Mesenchymal stem cell (in vitro differentiated cells and primary cell): ENCODE measurements at regions not wholly inside any gene's neighbourhood (a gene's known extent, or its start where the extent isn't known, plus 50 kb on each side); places are given as distances from the start of the nearest gene placed in this dataset.

Experiments
- DNase-seq: peaks from one replicate; pipeline ENCODE4 v3.0.0-alpha.2; 2013
- H2AFZ ChIP-seq: one replicate; pipeline ENCODE4 v1.6.1; 2013; ENCODE audit warnings: low read depth, mild to moderate bottlenecking, control low read depth, inconsistent platforms, low read length, moderate library complexity
- H2AK5ac ChIP-seq: 2 replicates; pipeline ENCODE4 v1.6.1; 2013; ENCODE audit warnings: low read length, moderate library complexity, mild to moderate bottlenecking, inconsistent platforms; ENCODE audit not compliant: severe bottlenecking
- H2BK120ac ChIP-seq: one replicate; pipeline ENCODE4 v1.6.1; 2013; ENCODE audit warnings: low read depth, mild to moderate bottlenecking, inconsistent platforms, low read length, moderate library complexity
- H2BK12ac ChIP-seq, 2 experiments: one replicate each; pipeline ENCODE4 v1.6.1; 2013; ENCODE audit warnings: inconsistent platforms in 2 of 2, low read length in 2 of 2, mild to moderate bottlenecking in 2 of 2, moderate library complexity in 2 of 2, control low read depth in 1 of 2
- H2BK15ac ChIP-seq: one replicate; pipeline ENCODE4 v1.6.1; 2013; ENCODE audit warnings: mild to moderate bottlenecking, low read depth, inconsistent platforms; ENCODE audit not compliant: poor library complexity, severe bottlenecking
- H2BK5ac ChIP-seq: 2 replicates; pipeline ENCODE4 v1.6.1; 2013; ENCODE audit warnings: low read depth, mild to moderate bottlenecking, low read length, control low read depth, inconsistent platforms; ENCODE audit not compliant: poor library complexity, severe bottlenecking
- H3K14ac ChIP-seq, 2 experiments: one replicate each; pipeline ENCODE4 v1.6.1; 2013; ENCODE audit warnings: inconsistent platforms in 2 of 2, low read length in 2 of 2, control low read depth in 1 of 2, mild to moderate bottlenecking in 1 of 2, moderate library complexity in 1 of 2
- H3K18ac ChIP-seq, 2 experiments: one replicate each; pipeline ENCODE4 v1.6.1; 2013; ENCODE audit warnings: inconsistent platforms in 2 of 2, low read length in 2 of 2, control low read depth in 1 of 2, low read depth in 1 of 2, mild to moderate bottlenecking in 1 of 2
- H3K23ac ChIP-seq, 2 experiments: one replicate each; pipeline ENCODE4 v1.6.1; 2013; ENCODE audit warnings: inconsistent platforms in 2 of 2, low read length in 2 of 2, mild to moderate bottlenecking in 2 of 2, moderate library complexity in 2 of 2, control low read depth in 1 of 2
- H3K27ac ChIP-seq: 2 replicates; pipeline ENCODE4 v1.5.1; 2013; ENCODE audit warnings: mild to moderate bottlenecking, moderate library complexity, low read length, control low read depth, inconsistent platforms; ENCODE audit not compliant: poor library complexity, severe bottlenecking
- H3K27me3 ChIP-seq, 2 experiments: 2 replicates each; pipeline versions ENCODE4 v1.6.1 to v1.7.0; 2013; ENCODE audit warnings: low read length in 2 of 2, mild to moderate bottlenecking in 2 of 2, moderate library complexity in 2 of 2, control low read depth in 1 of 2, inconsistent platforms in 1 of 2; ENCODE audit not compliant: control insufficient read depth in 1 of 2, insufficient read depth in 1 of 2
- H3K36me3 ChIP-seq, 2 experiments: 2 replicates each; pipeline versions ENCODE4 v1.6.1 to v1.7.0; 2013; ENCODE audit warnings: low read length in 2 of 2, control low read depth in 1 of 2, inconsistent platforms in 1 of 2, low read depth in 1 of 2, mild to moderate bottlenecking in 1 of 2; ENCODE audit not compliant: insufficient read depth in 2 of 2, control insufficient read depth in 1 of 2
- H3K4ac ChIP-seq, 2 experiments: one replicate each; pipeline ENCODE4 v1.6.1; 2013; ENCODE audit warnings: inconsistent platforms in 2 of 2, low read length in 2 of 2, mild to moderate bottlenecking in 2 of 2, moderate library complexity in 2 of 2, control low read depth in 1 of 2, low read depth in 1 of 2
- H3K4me1 ChIP-seq: 2 replicates; pipeline ENCODE4 v1.6.1; 2013; ENCODE audit warnings: low read depth, low read length, control low read depth; ENCODE audit not compliant: control insufficient read depth, insufficient read depth
- H3K4me2 ChIP-seq: 2 replicates; pipeline ENCODE4 v1.6.1; 2013; ENCODE audit warnings: low read length, mild to moderate bottlenecking, inconsistent platforms; ENCODE audit not compliant: poor library complexity, severe bottlenecking
- H3K4me3 ChIP-seq, 2 experiments: 2 replicates each; pipeline versions ENCODE4 v1.5.1 to v1.7.0; 2013; ENCODE audit warnings: low read length in 2 of 2, mild to moderate bottlenecking in 2 of 2, control low read depth in 1 of 2, low read depth in 1 of 2; ENCODE audit not compliant: insufficient read depth in 1 of 2
- H3K79me1 ChIP-seq: replicated peaks from 2 replicates; pipeline ENCODE4 v1.6.1; 2013; ENCODE audit warnings: mild to moderate bottlenecking, control low read depth, low read length, inconsistent platforms; ENCODE audit not compliant: poor library complexity, severe bottlenecking
- H3K9ac ChIP-seq: 2 replicates; pipeline ENCODE4 v1.7.0; 2013; ENCODE audit warnings: mild to moderate bottlenecking, low read length, moderate library complexity
- H3K9me3 ChIP-seq: 2 replicates; pipeline ENCODE4 v1.7.0; 2013; ENCODE audit warnings: mild to moderate bottlenecking, low read length; ENCODE audit not compliant: control insufficient read depth
- H4K8ac ChIP-seq: one replicate; pipeline ENCODE4 v1.6.1; 2013; ENCODE audit warnings: inconsistent platforms, mild to moderate bottlenecking, low read length, moderate library complexity
- H4K91ac ChIP-seq: one replicate; pipeline ENCODE4 v1.6.1; 2013; ENCODE audit warnings: mild to moderate bottlenecking, low read length, inconsistent platforms
- WGBS: methylation state at CpG from one replicate; pipeline ENCODE4 v1.1.7; 2013; ENCODE audit warnings: mixed read lengths; 5-methylcytosine and 5-hydroxymethylcytosine counted together

GRCh38 chr5:63170486-63170885 is 591.9 kb downstream of the LRRC70 start:
- Histone ChIP-seq H2BK5ac (no peak overlapping the region), H2BK12ac (no peak overlapping the region), H2BK15ac (no peak overlapping the region), H3K4me2 (no peak overlapping the region), H3K27ac (no peak overlapping the region), H3K9ac (no peak overlapping the region), H3K36me3 (no peaks in the 10 kb centered on the region), H3K4me1 (no peaks in the 10 kb centered on the region), H3K4me3 (no peak overlapping the region), H4K91ac (no peak overlapping the region), H3K4ac (no peak overlapping the region), H3K79me1 (no peaks in the 10 kb centered on the region), H3K14ac (no peak overlapping the region), H3K9me3 (no peaks in the 10 kb centered on the region), H3K27me3 (no peaks in the 10 kb centered on the region), H2AFZ (no peak overlapping the region), H3K23ac (no peak overlapping the region), H2AK5ac (no peak overlapping the region), H3K18ac (no peak overlapping the region), H2BK120ac (no peak overlapping the region), H4K8ac (no peak overlapping the region)
- 78% methylated on average over 5 of the region's 6 CpGs for WGBS
- peak; percentile 1 for DNase-seq

GRCh38 chr5:63164838-63165535 is 586.4 kb downstream of the LRRC70 start:
- Histone ChIP-seq H3K4ac (no peak overlapping the region), H2AK5ac (no peak overlapping the region), H2BK120ac (no peak overlapping the region), H3K4me2 (no peak overlapping the region), H3K9me3 (peaks cover 4% of the 10 kb centered on the region), H4K8ac (no peak overlapping the region), H4K91ac (no peak overlapping the region), H3K23ac (no peak overlapping the region), H2AFZ (no peak overlapping the region), H3K18ac (no peak overlapping the region), H3K14ac (no peak overlapping the region), H3K4me3 (no peak overlapping the region), H2BK12ac (no peak overlapping the region), H3K4me1 (no peaks in the 10 kb centered on the region), H3K27me3 (no peaks in the 10 kb centered on the region), H3K27ac (no peak overlapping the region), H3K36me3 (no peaks in the 10 kb centered on the region), H2BK15ac (no peak overlapping the region), H3K9ac (no peak overlapping the region), H2BK5ac (no peak overlapping the region), H3K79me1 (no peaks in the 10 kb centered on the region)
- no peak for DNase-seq
- 72% methylated on average over 5 of the region's 6 CpGs for WGBS

- Histone ChIP-seq H2BK120ac (no peak overlapping the region), H3K4me3 (no peak overlapping the region), H2BK12ac (no peak overlapping the region), H3K27ac (no peak overlapping the region), H3K79me1 (no peaks in the 10 kb centered on the region), H3K18ac (no peak overlapping the region), H3K4me1 (no peaks in the 10 kb centered on the region), H2BK15ac (no peak overlapping the region), H2AFZ (no peak overlapping the region), H3K27me3 (no peaks in the 10 kb centered on the region), H4K91ac (no peak overlapping the region), H3K14ac (no peak overlapping the region), H2BK5ac (no peak overlapping the region), H3K9me3 (peaks cover 4% of the 10 kb centered on the region), H3K36me3 (no peaks in the 10 kb centered on the region), H3K23ac (no peak overlapping the region), H3K4me2 (no peak overlapping the region), H3K4ac (no peak overlapping the region), H4K8ac (no peak overlapping the region), H2AK5ac (no peak overlapping the region), H3K9ac (no peak overlapping the region)
- no CpG with 5 or more reads among the region's 2 CpGs for WGBS
- no peak for DNase-seq
Measured at GRCh38 chr5:63164339-63164738, 585.7 kb downstream of the LRRC70 start.

- H3K36me3 ChIP-seq: no peaks in the 10 kb centered on the region
- no peak overlapping the region for H3K18ac ChIP-seq
- H3K4me2 ChIP-seq: no peak overlapping the region
- H3K9me3 ChIP-seq: no peaks in the 10 kb centered on the region
- DNase-seq: no peak
- no peak overlapping the region for H2AK5ac ChIP-seq
- H2BK5ac ChIP-seq: no peak overlapping the region
- H2AFZ ChIP-seq: no peak overlapping the region
- no peak overlapping the region for H3K9ac ChIP-seq
- no peaks in the 10 kb centered on the region for H3K79me1 ChIP-seq
- no peak overlapping the region for H3K14ac ChIP-seq
- no peak overlapping the region for H3K23ac ChIP-seq
- H2BK120ac ChIP-seq: no peak overlapping the region
- no peak overlapping the region for H4K91ac ChIP-seq
- H3K4ac ChIP-seq: no peak overlapping the region
- H3K27ac ChIP-seq: no peak overlapping the region
- WGBS: no CpG with 5 or more reads among the region's 2 CpGs
- no peak overlapping the region for H3K4me3 ChIP-seq
- H3K27me3 ChIP-seq: no peaks in the 10 kb centered on the region
- H3K4me1 ChIP-seq: no peaks in the 10 kb centered on the region
- no peak overlapping the region for H4K8ac ChIP-seq
- H2BK12ac ChIP-seq: no peak overlapping the region
- no peak overlapping the region for H2BK15ac ChIP-seq
Measured at GRCh38 chr5:63155310-63155631, 576.7 kb downstream of the LRRC70 start.
